SK-N-SH treated with all-trans-retinoic acid at 6 μM for 48 hours (cell line): ENCODE measurements at regions not wholly inside any gene's neighbourhood (a gene's known extent, or its start where the extent isn't known, plus 50 kb on each side); places are given as distances from the start of the nearest gene placed in this dataset.

Experiments
- ATAC-seq: fragments of 200-7000 bp; cut with Tn5 transposase; 3 replicates; pipeline ENCODE4 v1.9.1; 2020; ENCODE audit warnings: mild to moderate bottlenecking, moderate library complexity
- ARNTL ChIP-seq: fragments of 450-650 bp; formaldehyde crosslinking; IDR thresholded peaks from 2 replicates; pipeline ENCODE4 v1.5.0; 2020; ENCODE audit warnings: low read depth, mild to moderate bottlenecking, moderate library complexity, borderline replicate concordance
- BACH2 ChIP-seq: fragments of 250-450 bp; sonication (Bioruptor Pico); IDR thresholded peaks from 2 replicates; pipeline ENCODE4 v1.9.0; 2021; ENCODE audit warnings: mild to moderate bottlenecking, borderline replicate concordance
- CREB5 ChIP-seq: fragments of 250-450 bp; sonication (Bioruptor Pico); IDR thresholded peaks from 2 replicates; pipeline ENCODE4 v1.5.1; 2020; ENCODE audit warnings: low read depth, mild to moderate bottlenecking, moderate library complexity
- CSDC2 ChIP-seq: fragments of 250-450 bp; sonication (Bioruptor Pico); IDR thresholded peaks from 2 replicates; pipeline ENCODE4 v1.5.0; 2020; ENCODE audit warnings: mild to moderate bottlenecking, moderate library complexity
- CSRNP3 ChIP-seq: fragments of 250-450 bp; sonication (Bioruptor Pico); IDR thresholded peaks from 2 replicates; pipeline ENCODE4 v1.5.1; 2021; ENCODE audit warnings: mild to moderate bottlenecking, moderate library complexity
- ESRRG ChIP-seq: fragments of 250-450 bp; sonication (Bioruptor Pico); IDR thresholded peaks from 2 replicates; pipeline ENCODE4 v1.6.1; 2021; ENCODE audit warnings: mild to moderate bottlenecking
- GLIS3 ChIP-seq: fragments of 250-450 bp; sonication (Bioruptor Pico); IDR thresholded peaks from 2 replicates; pipeline ENCODE4 v1.5.0; 2020; ENCODE audit warnings: mild to moderate bottlenecking, moderate library complexity
- ISL1 ChIP-seq: fragments of 250-450 bp; sonication (Bioruptor Pico); IDR thresholded peaks from 2 replicates; pipeline ENCODE4 v2.1.2; 2022; ENCODE audit warnings: mild to moderate bottlenecking, moderate library complexity
- OSR1 ChIP-seq: fragments of 250-450 bp; sonication (Bioruptor Pico); IDR thresholded peaks from 2 replicates; pipeline ENCODE4 v1.8.0; 2022; ENCODE audit warnings: moderate library complexity, mild to moderate bottlenecking, inconsistent platforms
- PPARA ChIP-seq: fragments of 250-450 bp; sonication (Bioruptor Pico); IDR thresholded peaks from 2 replicates; pipeline ENCODE4 v1.5.0; 2020; ENCODE audit warnings: mild to moderate bottlenecking, borderline replicate concordance
- RARB ChIP-seq: fragments of 250-450 bp; sonication (Bioruptor Pico); IDR thresholded peaks from 2 replicates; pipeline ENCODE4 v1.8.0; 2021; ENCODE audit warnings: mild to moderate bottlenecking, moderate library complexity
- SNAI2 ChIP-seq: fragments of 250-450 bp; sonication (Bioruptor Pico); IDR thresholded peaks from 2 replicates; pipeline ENCODE4 v1.5.0; 2020; ENCODE audit warnings: mild to moderate bottlenecking, moderate library complexity
- TCF4 ChIP-seq: fragments of 250-450 bp; sonication (Bioruptor Pico); IDR thresholded peaks from 2 replicates; pipeline ENCODE4 v1.8.0; 2021; ENCODE audit warnings: mild to moderate bottlenecking, moderate library complexity, borderline replicate concordance
- TOX ChIP-seq: fragments of 250-450 bp; sonication (Bioruptor Pico); IDR thresholded peaks from 2 replicates; pipeline ENCODE4 v1.8.0; 2021; ENCODE audit warnings: mild to moderate bottlenecking, moderate library complexity, borderline replicate concordance
- TSHZ2 ChIP-seq: fragments of 250-450 bp; sonication (Bioruptor Pico); IDR thresholded peaks from 2 replicates; pipeline ENCODE4 v1.5.0; 2020; ENCODE audit warnings: mild to moderate bottlenecking, moderate library complexity
- ZC3H10 ChIP-seq: fragments of 250-450 bp; sonication (Bioruptor Pico); IDR thresholded peaks from 2 replicates; pipeline ENCODE4 v1.5.1; 2021; ENCODE audit warnings: mild to moderate bottlenecking, moderate library complexity
- ZFP3 ChIP-seq: fragments of 250-450 bp; sonication (Bioruptor Pico); IDR thresholded peaks from 2 replicates; pipeline ENCODE4 v1.5.0; 2020; ENCODE audit warnings: mild to moderate bottlenecking, moderate library complexity
- ZFP30 ChIP-seq: fragments of 450-650 bp; formaldehyde crosslinking; IDR thresholded peaks from 2 replicates; pipeline ENCODE4 v1.5.0; 2022; ENCODE audit warnings: mild to moderate bottlenecking, moderate library complexity
- ZNF565 ChIP-seq: fragments of 450-650 bp; formaldehyde crosslinking; conservative IDR thresholded peaks from 2 replicates; pipeline ENCODE4 v1.5.0; 2020; ENCODE audit warnings: low read depth, mild to moderate bottlenecking, moderate library complexity
- ZNF70 ChIP-seq: fragments of 450-650 bp; formaldehyde crosslinking; IDR thresholded peaks from 2 replicates; pipeline ENCODE4 v1.5.0; 2020; ENCODE audit warnings: mild to moderate bottlenecking, moderate library complexity
- ZNF8 ChIP-seq: fragments of 450-650 bp; formaldehyde crosslinking; IDR thresholded peaks from 2 replicates; pipeline ENCODE4 v1.5.0; 2020; ENCODE audit warnings: mild to moderate bottlenecking, moderate library complexity
- TF ChIP-seq, protein P1 (sequence below): fragments of 250-450 bp; sonication (Bioruptor Pico); IDR thresholded peaks from 2 replicates; pipeline ENCODE4 v1.8.0; 2021; ENCODE audit warnings: low read depth, mild to moderate bottlenecking, moderate library complexity, borderline replicate concordance
- TF ChIP-seq, protein P2 (sequence below): fragments of 250-450 bp; sonication (Bioruptor Pico); IDR thresholded peaks from 2 replicates; pipeline ENCODE4 v1.8.0; 2020; ENCODE audit warnings: mild to moderate bottlenecking, moderate library complexity, borderline replicate concordance

DNA sequence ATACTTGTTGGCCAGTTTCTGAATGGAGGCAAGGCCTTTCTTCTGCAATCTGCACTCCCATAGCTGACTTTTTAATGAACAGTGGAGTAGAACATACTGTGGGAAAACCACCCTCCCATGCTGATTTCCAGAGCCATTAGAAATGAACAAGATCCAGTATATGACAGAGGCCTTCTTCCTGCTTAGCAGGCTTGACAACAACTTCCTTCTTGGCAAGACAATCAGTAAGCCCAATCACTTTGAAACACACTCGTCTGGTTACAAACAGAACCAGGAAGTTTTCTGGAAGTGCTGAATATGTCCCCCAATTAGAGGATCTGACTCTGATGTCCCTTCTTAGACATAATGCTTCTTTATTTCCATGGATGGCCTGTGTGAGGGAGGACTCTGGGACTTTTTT lies 103.4 kb downstream of the SAMD9 start:
- TF ChIP-seq GLIS3 (CRISPR knock-in tag) (no peak), TOX (no peak), ARNTL (no peak), ZNF8 (CRISPR knock-in tag) (no peak), ISL1 (CRISPR knock-in tag) (no peak), ESRRG (no peak), SNAI2 (CRISPR knock-in tag) (no peak), ZFP30 (CRISPR knock-in tag) (no peak), CSRNP3 (no peak), ZC3H10 (CRISPR knock-in tag) (no peak), ZNF565 (CRISPR knock-in tag) (no peak), ZNF70 (CRISPR knock-in tag) (no peak), CSDC2 (CRISPR knock-in tag) (no peak), CREB5 (CRISPR knock-in tag) (no peak), BACH2 (CRISPR knock-in tag) (no peak), TCF4 (CRISPR knock-in tag) (no peak)
- TF ChIP-seq, protein P1, sequence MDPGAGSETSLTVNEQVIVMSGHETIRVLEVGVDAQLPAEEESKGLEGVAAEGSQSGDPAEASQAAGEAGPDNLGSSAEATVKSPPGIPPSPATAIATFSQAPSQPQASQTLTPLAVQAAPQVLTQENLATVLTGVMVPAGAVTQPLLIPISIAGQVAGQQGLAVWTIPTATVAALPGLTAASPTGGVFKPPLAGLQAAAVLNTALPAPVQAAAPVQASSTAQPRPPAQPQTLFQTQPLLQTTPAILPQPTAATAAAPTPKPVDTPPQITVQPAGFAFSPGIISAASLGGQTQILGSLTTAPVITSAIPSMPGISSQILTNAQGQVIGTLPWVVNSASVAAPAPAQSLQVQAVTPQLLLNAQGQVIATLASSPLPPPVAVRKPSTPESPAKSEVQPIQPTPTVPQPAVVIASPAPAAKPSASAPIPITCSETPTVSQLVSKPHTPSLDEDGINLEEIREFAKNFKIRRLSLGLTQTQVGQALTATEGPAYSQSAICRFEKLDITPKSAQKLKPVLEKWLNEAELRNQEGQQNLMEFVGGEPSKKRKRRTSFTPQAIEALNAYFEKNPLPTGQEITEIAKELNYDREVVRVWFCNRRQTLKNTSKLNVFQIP: no peak
- no peak for ATAC-seq

- TF ChIP-seq CSDC2 (CRISPR knock-in tag): no peak
- no peak for TF ChIP-seq RARB (CRISPR knock-in tag)
- no peak for TF ChIP-seq TCF4 (CRISPR knock-in tag)
- TF ChIP-seq ZC3H10 (CRISPR knock-in tag): no peak
- TF ChIP-seq ESRRG: no peak
- no peak for TF ChIP-seq ZFP3 (CRISPR knock-in tag)
- no peak for TF ChIP-seq ARNTL
- no peak for TF ChIP-seq CSRNP3
- TF ChIP-seq GLIS3 (CRISPR knock-in tag): no peak
- TF ChIP-seq ZNF70 (CRISPR knock-in tag): no peak
- TF ChIP-seq TSHZ2 (CRISPR knock-in tag): no peak
- TF ChIP-seq, protein P2, sequence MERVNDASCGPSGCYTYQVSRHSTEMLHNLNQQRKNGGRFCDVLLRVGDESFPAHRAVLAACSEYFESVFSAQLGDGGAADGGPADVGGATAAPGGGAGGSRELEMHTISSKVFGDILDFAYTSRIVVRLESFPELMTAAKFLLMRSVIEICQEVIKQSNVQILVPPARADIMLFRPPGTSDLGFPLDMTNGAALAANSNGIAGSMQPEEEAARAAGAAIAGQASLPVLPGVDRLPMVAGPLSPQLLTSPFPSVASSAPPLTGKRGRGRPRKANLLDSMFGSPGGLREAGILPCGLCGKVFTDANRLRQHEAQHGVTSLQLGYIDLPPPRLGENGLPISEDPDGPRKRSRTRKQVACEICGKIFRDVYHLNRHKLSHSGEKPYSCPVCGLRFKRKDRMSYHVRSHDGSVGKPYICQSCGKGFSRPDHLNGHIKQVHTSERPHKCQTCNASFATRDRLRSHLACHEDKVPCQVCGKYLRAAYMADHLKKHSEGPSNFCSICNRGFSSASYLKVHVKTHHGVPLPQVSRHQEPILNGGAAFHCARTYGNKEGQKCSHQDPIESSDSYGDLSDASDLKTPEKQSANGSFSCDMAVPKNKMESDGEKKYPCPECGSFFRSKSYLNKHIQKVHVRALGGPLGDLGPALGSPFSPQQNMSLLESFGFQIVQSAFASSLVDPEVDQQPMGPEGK: no peak
- TF ChIP-seq, protein P1: no peak
- no peak for TF ChIP-seq CREB5 (CRISPR knock-in tag)
- TF ChIP-seq TOX: no peak
- no peak for TF ChIP-seq PPARA
- TF ChIP-seq OSR1 (CRISPR knock-in tag): no peak
- TF ChIP-seq BACH2 (CRISPR knock-in tag): no peak
- no peak for ATAC-seq
These were observed 104.2 kb downstream of the SAMD9 start for GRCh38 chr7:93013446-93014061.
